Stromal cell of bone marrow (primary cell): ENCODE measurements at regions not wholly inside any gene's neighbourhood (a gene's known extent, or its start where the extent isn't known, plus 50 kb on each side); places are given as distances from the start of the nearest gene placed in this dataset.
"Not testable (repeated sequence)": the region's sequence is repeated elsewhere in the genome, so short reads cannot be mapped to it uniquely, and the experiment has no call there.

Experiments used
- DNase-seq: peaks from one replicate; pipeline ENCODE4 v3.0.0-alpha.2; 2012; ENCODE audit warnings: low read depth

DNA sequence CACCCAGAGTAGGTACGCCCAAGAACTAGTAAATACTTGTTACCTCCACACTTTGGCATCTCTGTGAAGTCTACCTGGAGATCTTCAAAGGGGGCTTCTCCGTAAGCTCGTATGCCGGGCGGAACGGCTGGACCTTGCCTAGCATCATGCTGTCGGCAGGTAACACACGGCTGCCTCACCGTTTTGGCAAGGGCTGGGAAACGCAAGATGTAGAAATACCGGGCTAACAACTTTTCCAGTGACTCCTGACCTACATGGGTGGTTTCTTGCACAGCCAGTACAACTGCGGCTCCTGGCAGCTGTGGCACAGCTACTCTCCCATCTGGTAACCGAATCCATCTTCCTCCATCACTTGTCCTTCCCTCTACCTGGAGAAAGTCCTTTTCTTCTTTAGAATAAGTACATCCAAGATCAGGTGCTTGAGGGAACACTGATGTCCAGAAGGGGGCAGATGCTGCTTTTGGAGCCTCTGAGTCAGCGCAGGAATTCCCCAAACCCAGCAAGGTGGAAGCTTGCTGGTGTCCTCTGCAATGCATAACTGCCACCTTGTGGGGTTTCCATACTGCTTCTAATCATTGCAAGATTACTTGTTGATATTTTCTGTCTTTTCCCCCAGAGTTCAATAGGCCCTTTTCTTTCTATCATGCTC is 59.7 kb upstream of the FRG2C start:
- not testable (repeated sequence) for DNase-seq

DNA sequence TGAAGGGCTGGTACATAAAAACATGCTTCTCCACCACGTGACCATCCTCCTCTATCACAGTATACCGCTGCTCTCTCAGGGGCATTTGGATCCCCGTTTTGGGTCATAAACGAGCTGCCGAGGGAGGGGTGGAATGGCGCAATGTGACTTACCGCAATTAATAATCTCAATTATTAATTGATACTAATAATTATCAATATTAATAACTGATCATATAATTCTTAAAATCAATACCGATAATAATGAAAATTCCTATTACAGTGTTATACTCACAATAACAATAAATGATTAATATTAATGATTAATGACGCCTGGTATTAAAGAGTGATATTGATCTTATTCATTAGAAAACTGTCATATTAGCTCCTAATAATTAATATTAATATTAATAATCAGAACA is 56.1 kb upstream of the FRG2C start:
- not testable (repeated sequence) for DNase-seq

DNA sequence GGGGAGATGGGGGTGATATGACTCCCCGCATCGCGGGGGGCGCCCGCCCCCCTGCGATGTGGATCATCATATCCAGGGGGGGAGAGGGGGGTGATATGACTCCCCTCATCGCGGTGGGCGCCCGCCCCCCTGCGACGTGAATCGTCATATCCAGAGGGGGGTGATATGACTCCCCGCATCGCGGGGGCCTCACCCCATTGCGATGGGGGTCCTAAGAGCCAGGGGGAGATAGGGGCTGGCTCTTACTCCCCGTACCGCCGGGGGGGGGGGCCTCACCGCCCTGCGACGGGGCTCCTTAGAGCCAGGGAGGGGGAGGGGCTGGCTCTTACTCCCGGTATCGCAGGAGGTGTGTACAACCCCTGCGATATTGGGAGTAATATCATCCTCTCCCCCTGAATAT is 54.5 kb upstream of the FRG2C start:
- not testable (repeated sequence) for DNase-seq

DNA sequence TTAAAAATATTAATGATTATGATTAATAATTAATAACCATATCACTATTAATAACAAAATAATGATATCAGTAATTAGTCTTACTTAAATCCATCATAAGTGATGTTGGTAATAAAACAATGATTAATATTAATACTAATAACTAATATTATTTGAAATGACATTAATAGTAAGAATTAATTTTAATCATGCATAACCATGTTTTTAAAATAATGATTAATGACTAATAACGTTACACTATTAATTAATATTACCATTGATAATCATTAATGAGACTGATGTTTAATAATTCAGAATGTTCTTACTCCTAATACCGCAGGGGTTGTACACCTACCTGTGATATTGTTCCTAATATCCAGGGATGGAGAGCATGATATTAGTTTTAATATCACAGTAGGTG is 53.4 kb upstream of the FRG2C start:
- DNase-seq: no peak

DNA sequence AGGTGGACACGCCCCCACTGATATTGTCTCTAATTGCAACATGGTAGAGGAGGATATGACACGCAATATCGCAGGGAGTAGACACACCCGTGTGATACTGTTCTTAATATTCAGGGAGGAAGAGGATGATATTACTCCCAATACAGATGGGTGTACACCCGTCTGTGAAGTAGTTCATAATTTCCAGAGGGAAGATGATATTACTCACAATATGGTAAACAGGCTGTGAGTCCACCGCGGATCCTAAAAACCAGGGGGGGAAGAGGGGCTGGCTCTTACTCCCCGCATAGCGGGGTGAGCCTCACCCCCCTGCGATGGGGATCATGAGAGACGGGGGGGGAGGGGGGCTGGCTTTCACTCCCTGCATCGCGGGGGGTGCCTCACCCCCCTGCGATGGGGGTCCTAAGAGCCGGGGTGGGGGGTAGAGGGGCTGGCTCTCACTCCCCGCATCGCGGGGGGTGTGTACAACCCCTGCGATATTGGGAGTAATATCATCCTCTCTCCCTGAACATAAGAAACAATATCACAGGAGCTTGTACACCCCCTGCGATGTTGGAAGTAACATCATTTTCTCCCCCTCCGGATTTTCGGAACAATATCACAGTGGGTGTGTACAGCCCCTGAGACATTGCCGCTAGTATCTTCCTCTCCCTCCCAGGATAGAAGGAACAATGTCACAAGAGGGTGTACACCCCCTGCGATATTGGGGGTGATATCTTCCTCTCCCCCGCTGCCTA is 52.2 kb upstream of the FRG2C start:
- not testable (repeated sequence) for DNase-seq
